OCI-LY3 (cell line): ENCODE measurements at regions not wholly inside any gene's neighbourhood (a gene's known extent, or its start where the extent isn't known, plus 50 kb on each side); places are given as distances from the start of the nearest gene placed in this dataset.

Experiments used
- CTCF ChIP-seq: fragments of 200-600, 300-600 bp; sonication (generic); IDR thresholded peaks from 2 replicates; pipeline ENCODE4 v1.5.1; 2014; ENCODE audit warnings: antibody characterized with exemption, low read length, low read depth
- EZH2phosphoT487 ChIP-seq: fragments of 200-600 bp; shearing (Covaris generic); IDR thresholded peaks from 2 replicates; pipeline ENCODE4 v1.6.1; 2018; ENCODE audit warnings: antibody characterized with exemption, mixed run types, low read depth

GRCh38 chr10:4623757-4624420, 202.1 kb upstream of the AKR1E2 start:
- no peak for TF ChIP-seq CTCF
- no peak for TF ChIP-seq EZH2phosphoT487
